GM13977 (cell line): ENCODE measurements at regions not wholly inside any gene's neighbourhood (a gene's known extent, or its start where the extent isn't known, plus 50 kb on each side); places are given as distances from the start of the nearest gene placed in this dataset.

ENCODE experiments used
- DNase-seq: peaks from one replicate; pipeline ENCODE4 v3.0.0; 2012; ENCODE audit warnings: low spot score
- in situ Hi-C: fragments of 300-500 bp; cut with MboI; formaldehyde crosslinking; loops from one replicate; pipeline ENCODE4 v1.12.0; 2022; ENCODE audit warnings: low sequenced_read_pairs, low pct_unique_long_range_greater_than_20kb, mixed read lengths, inconsistent platforms; ENCODE audit not compliant: unreplicated experiment
- TF ChIP-seq, protein P1 (sequence below): IDR thresholded peaks from 2 replicates; pipeline ENCODE4 v1.5.1; 2012; ENCODE audit warnings: mild to moderate bottlenecking, control low read depth; ENCODE audit not compliant: insufficient read depth; ENCODE audit errors: extremely low read depth, missing control alignments

DNA sequence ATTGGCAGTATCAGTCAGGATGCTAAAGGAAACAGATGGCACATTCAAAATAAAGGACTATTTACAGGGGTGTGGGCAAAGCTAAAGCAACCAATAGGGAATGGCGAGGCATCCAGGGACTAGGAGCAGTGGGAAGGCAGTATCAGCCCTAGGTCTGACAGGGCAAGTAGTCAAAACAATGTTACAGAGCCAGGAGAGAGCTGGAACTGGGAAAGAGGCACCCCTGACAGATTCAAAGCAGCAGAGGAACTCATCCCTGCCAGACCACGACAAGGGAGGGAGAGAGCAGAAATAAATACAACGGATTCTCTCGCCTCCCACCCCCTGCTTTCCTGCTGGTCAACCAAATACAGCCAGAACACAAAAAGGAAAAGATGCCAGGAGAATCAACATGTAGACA is 371.5 kb downstream of the NR2F1-AS1 start:
- no peak for DNase-seq
- in situ Hi-C loops = no loop called here
- TF ChIP-seq, protein P1, sequence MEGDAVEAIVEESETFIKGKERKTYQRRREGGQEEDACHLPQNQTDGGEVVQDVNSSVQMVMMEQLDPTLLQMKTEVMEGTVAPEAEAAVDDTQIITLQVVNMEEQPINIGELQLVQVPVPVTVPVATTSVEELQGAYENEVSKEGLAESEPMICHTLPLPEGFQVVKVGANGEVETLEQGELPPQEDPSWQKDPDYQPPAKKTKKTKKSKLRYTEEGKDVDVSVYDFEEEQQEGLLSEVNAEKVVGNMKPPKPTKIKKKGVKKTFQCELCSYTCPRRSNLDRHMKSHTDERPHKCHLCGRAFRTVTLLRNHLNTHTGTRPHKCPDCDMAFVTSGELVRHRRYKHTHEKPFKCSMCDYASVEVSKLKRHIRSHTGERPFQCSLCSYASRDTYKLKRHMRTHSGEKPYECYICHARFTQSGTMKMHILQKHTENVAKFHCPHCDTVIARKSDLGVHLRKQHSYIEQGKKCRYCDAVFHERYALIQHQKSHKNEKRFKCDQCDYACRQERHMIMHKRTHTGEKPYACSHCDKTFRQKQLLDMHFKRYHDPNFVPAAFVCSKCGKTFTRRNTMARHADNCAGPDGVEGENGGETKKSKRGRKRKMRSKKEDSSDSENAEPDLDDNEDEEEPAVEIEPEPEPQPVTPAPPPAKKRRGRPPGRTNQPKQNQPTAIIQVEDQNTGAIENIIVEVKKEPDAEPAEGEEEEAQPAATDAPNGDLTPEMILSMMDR = no peak

DNA sequence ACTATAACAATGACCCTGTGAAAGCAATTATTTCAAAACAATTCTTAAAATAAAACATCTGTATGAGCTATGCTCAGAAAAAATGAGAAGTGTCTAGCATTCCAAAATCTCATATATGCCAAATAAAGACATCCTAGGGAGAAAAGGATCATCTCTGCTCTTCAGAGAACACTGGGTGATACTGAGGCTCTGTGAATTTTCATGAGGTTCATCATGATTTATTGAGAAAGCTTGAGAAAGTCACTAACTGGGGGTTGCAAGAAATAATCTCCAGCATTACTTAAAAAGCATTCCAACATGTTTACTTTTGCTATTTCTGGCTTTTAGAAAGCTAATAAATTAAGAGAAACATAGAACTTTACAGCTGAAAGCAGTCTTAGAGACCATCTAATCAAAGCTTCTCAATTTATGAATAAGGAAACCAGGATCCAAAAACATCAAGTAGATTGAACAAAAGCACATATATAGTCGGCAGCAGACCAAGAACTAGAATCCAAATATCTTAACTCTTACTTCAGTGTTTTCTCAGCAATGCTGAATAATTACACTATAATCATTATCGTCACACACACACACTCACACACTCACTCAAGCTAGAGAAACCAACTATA is 372.8 kb downstream of the NR2F1-AS1 start:
- in situ Hi-C loops = no loop called here
- DNase-seq = no peak
- TF ChIP-seq, protein P1 = no peak

DNA sequence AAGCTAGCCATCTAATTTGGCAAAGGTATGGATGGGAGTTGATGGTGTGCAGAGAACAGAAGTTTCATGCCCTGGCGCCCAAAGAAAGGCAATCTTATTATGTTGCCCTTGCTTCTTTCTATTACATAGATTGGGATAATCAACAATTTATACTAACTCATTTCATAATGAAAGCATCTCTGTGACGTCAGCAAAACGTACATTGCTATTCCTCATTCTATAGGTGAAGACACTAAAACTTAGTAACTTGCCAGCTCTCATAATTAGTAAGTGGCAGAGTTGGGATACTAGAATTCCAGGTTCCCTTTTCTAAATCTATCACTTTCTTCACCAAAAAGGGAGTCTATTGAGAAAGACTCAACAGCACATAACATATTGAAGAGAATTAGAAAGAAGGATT is 374.8 kb downstream of the NR2F1-AS1 start:
- DNase-seq = no peak
- in situ Hi-C loops = no loop called here
- TF ChIP-seq, protein P1 = no peak

DNA sequence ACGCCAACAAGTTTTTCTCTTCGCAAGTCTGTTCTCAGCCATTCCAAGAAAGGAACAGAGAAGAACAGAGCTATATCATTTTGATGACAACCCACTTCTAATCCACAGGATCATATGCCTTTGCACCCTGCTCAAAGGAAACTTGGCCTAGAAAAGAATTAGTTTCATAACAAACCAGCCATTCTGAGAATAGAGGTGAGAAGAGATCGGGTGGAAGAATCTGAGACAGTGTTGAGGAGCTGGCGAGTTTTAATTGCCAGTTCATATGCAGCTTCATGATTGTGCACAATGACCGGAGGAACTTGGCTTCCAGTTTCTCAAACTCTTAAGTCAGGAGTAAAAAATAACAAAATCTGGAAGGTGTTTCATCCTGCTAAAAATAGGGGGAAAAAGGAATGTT is 380.0 kb downstream of the NR2F1-AS1 start:
- TF ChIP-seq, protein P1 = no peak
- DNase-seq = no peak
- in situ Hi-C loops = no loop called here

DNA sequence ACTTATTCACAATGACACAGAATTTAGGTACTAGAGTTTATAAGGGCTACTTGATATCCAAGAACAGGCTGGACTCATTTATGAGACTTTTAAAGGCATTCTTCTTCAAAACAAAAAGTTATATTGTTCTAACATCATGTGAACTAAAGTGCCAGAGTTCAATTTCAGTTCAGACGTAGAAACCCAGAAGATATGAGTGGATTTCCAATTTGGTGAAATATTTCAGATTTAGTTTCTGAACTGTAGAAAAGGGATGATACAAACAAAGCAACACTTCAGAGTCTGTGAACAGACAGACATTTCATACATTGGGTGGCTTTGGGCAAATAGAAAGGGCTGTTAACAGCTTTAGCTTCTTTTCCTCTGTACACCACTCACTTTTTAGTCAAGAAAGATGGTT is 384.0 kb downstream of the NR2F1-AS1 start:
- TF ChIP-seq, protein P1 = no peak
- no peak for DNase-seq
- in situ Hi-C loops = no loop called here

DNA sequence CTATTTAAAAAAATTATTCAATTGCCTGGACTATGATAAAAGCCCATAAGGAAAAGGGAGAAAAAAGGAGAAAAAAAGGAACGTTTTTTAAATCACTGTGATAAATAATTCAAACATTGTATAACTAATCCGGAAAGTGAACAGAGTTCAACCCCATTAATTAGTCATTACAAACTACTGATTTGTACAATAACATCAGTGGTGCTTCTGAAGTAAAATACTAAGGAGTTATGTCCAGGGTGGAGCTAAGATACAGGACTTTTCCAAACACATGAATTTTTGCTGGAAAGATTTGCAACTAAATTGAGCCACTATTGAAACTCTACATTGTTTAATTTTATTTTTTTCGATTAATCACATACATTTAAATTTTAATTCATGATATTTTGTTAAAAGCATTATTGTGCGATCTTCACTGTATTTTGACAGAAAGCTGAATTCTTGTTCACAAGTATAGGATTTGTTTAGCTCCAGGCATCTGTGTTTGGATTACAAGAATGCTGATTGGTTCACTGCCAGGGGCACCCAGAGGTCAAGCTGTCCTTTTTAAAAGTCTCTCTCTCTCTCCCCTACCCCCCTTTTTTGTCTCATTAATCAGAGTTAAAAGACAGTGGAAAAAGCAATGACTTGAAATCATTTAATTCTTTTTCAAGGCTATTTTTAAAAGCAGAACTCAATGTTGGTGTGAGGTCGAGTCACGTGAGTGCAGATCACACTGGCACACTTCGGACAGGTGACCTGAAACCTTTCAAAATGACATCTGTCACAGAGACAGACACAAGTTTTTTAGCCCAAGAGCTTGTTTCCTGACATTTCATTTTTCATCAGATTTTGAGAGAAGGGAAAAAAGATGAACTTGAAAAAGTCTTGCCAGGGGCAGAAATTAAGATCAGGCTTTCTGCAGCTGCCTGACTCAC is 387.3 kb downstream of the NR2F1-AS1 start:
- TF ChIP-seq, protein P1 = no peak
- DNase-seq = no peak
- in situ Hi-C loops = no loop called here
